ENCODE measurements at regions not wholly inside any gene's neighbourhood (a gene's known extent, or its start where the extent isn't known, plus 50 kb on each side); places are given as distances from the start of the nearest gene placed in this dataset.

- TF ChIP-seq CTCF (IDR thresholded peaks at IDR 0.05), result no peak
- H3K4me1 ChIP-seq (ENCODE audit: control insufficient read depth, insufficient read depth, low read length), result no peaks in the 10 kb centered on the region
- no peaks in the 10 kb centered on the region for H3K9me3 Mint-ChIP-seq
- H3K27ac Mint-ChIP-seq, result no peak overlapping the region
- no peaks in the 10 kb centered on the region for H3K27me3 Mint-ChIP-seq (ENCODE audit: low read depth in 2 of 2)
- WGBS (ENCODE audit: insufficient coverage), result 88% methylated on average over 2 of the region's 2 CpGs
- H3K4me1 Mint-ChIP-seq, result no peaks in the 10 kb centered on the region
- no peaks in the 10 kb centered on the region for H3K9me3 ChIP-seq (ENCODE audit: control insufficient read depth, insufficient read depth, low read length)
- ATAC-seq, result no peak
- intact Hi-C loops (cut with micrococcal nuclease), result no loop called here
- DNase-seq, result no peak
- peaks cover 2% of the 10 kb centered on the region for H3K36me3 ChIP-seq (ENCODE audit: control insufficient read depth, insufficient read depth, low read length)
- H3K27ac ChIP-seq (ENCODE audit: low read length), result no peak overlapping the region
- no peak overlapping the region for H3K4me3 Mint-ChIP-seq
- no peaks in the 10 kb centered on the region for H3K27me3 ChIP-seq (ENCODE audit: control insufficient read depth, insufficient read depth, low read length)
- H3K36me3 Mint-ChIP-seq, result peaks cover 12% of the 10 kb centered on the region
- no peak overlapping the region for H3K4me3 ChIP-seq (ENCODE audit: low read length)
Observed at GRCh38 chr20:3349786-3350185, 57.7 kb downstream of the DNAAF9 start.

- intact Hi-C loops (cut with micrococcal nuclease), result no loop called here
- no peak overlapping the region for H3K27ac ChIP-seq (ENCODE audit: low read length)
Observed at GRCh38 chr20:3342766-3343165, 64.7 kb downstream of the DNAAF9 start.

GRCh38 chr20:3340443-3340842 is 67.0 kb downstream of the DNAAF9 start:
- H3K36me3 ChIP-seq (ENCODE audit: control insufficient read depth, insufficient read depth, low read length), result no peaks in the 10 kb centered on the region

More at GRCh38 chr20:3342766-3343165, 64.7 kb downstream of the DNAAF9 start:
- Histone ChIP-seq H3K36me3 (ENCODE audit: control insufficient read depth, insufficient read depth, low read length) (no peaks in the 10 kb centered on the region), H3K27me3 (ENCODE audit: control insufficient read depth, insufficient read depth, low read length) (no peaks in the 10 kb centered on the region), H3K4me1 (ENCODE audit: control insufficient read depth, insufficient read depth, low read length) (no peaks in the 10 kb centered on the region), H3K4me3 (ENCODE audit: low read length) (no peak overlapping the region), H3K9me3 (ENCODE audit: control insufficient read depth, insufficient read depth, low read length) (no peaks in the 10 kb centered on the region)
- 96% methylated on average over 3 of the region's 3 CpGs for WGBS (ENCODE audit: insufficient coverage)
- peaks cover 22% of the 10 kb centered on the region for H3K36me3 Mint-ChIP-seq
- H3K4me1 Mint-ChIP-seq, result no peaks in the 10 kb centered on the region
- no peak overlapping the region for H3K27ac Mint-ChIP-seq
- no peak for TF ChIP-seq CTCF (IDR thresholded peaks at IDR 0.05)
- no peak overlapping the region for H3K4me3 Mint-ChIP-seq
- DNase-seq (no peak), ATAC-seq (no peak)
- peaks cover 0 to 5% of the 10 kb centered on the region in 2 donors for H3K27me3 Mint-ChIP-seq (ENCODE audit: low read depth in 2 of 2)
- no peaks in the 10 kb centered on the region for H3K9me3 Mint-ChIP-seq

More at GRCh38 chr20:3340443-3340842, 67.0 kb downstream of the DNAAF9 start:
- Histone ChIP-seq H3K27me3 (ENCODE audit: control insufficient read depth, insufficient read depth, low read length) (no peaks in the 10 kb centered on the region), H3K9me3 (ENCODE audit: control insufficient read depth, insufficient read depth, low read length) (no peaks in the 10 kb centered on the region), H3K27ac (ENCODE audit: low read length) (no peak overlapping the region), H3K4me1 (ENCODE audit: control insufficient read depth, insufficient read depth, low read length) (no peaks in the 10 kb centered on the region), H3K4me3 (ENCODE audit: low read length) (no peak overlapping the region)
- no peak overlapping the region for H3K27ac Mint-ChIP-seq
- intact Hi-C loops (cut with micrococcal nuclease), result no loop called here
- WGBS (ENCODE audit: insufficient coverage), result 91% methylated on average over 9 of the region's 9 CpGs
- no peaks in the 10 kb centered on the region for H3K4me1 Mint-ChIP-seq
- no peaks in the 10 kb centered on the region for H3K9me3 Mint-ChIP-seq
- no peak overlapping the region for H3K4me3 Mint-ChIP-seq
- DNase-seq, result no peak
- H3K27me3 Mint-ChIP-seq (ENCODE audit: low read depth in 2 of 2), result peaks cover 0 to 5% of the 10 kb centered on the region in 2 donors
- no peak for TF ChIP-seq CTCF (IDR thresholded peaks at IDR 0.05)
- ATAC-seq, result no peak
- H3K36me3 Mint-ChIP-seq, result peaks cover 10% of the 10 kb centered on the region

All from natural killer cell (primary cell).